ENCODE measurements at regions not wholly inside any gene's neighbourhood (a gene's known extent, or its start where the extent isn't known, plus 50 kb on each side); places are given as distances from the start of the nearest gene placed in this dataset.
"Not testable (repeated sequence)": the region's sequence is repeated elsewhere in the genome, so short reads cannot be mapped to it uniquely, and the experiment has no call there.

GRCh38 chrX:131445955-131446354 is 97.9 kb upstream of the OR13H1 start:
- ATAC-seq (ENCODE audit: insufficient read depth, low FRiP score) (no peak), DNase-seq (no peak)
- Histone ChIP-seq H3K4me1 (ENCODE audit: control insufficient read depth in 5 of 5, insufficient read depth in 5 of 5, low read length in 5 of 5) (no peaks in the 10 kb centered on the region), H3K9ac (ENCODE audit: insufficient read depth in 1 of 2, low read length in 2 of 2) (no peak overlapping the region), H3K36me3 (ENCODE audit: control insufficient read depth in 4 of 4, insufficient read depth in 4 of 4, low read length in 4 of 4) (no peaks in the 10 kb centered on the region), H3K4me3 (no peak overlapping the region), H3K27me3 (ENCODE audit: control insufficient read depth in 3 of 3, insufficient read depth in 3 of 3, low read length in 2 of 3) (peaks cover 0 to 12% (median 0%) of the 10 kb centered on the region in 3 donors), H3K27ac (ENCODE audit: low read depth in 1 of 2, low read length in 1 of 2) (no peak overlapping the region), H3K9me3 (ENCODE audit: control insufficient read depth in 4 of 4, insufficient read depth in 3 of 4, low read length in 3 of 4) (no peaks in the 10 kb centered on the region)
- WGBS, 2 donors = 65 to 88% methylated on average over 2 of the region's 2 CpGs
- no peak for TF ChIP-seq CTCF (IDR thresholded peaks at IDR 0.05; ENCODE audit: control extremely low read depth, extremely low read depth)

DNA sequence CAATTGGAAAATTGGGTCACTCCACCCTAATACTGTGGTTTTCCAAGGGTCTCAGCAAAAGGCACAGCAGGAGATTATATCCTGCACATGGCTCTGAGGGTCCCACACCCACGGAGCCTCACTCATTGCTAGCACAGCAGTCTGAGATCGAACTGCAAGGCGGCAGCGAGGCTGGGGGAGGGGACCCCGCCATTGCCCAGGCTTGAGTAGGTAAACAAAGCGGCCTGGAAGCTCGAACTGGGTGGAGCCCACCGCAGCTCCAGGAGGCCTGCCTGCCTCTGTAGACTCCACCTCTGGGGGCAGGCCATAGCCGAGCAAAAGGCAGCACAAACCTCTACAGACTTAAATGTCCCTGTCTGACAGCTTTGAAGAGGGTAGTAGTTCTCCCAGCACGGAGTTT is 82.0 kb upstream of the OR13H1 start:
- not testable (repeated sequence) for H3K9me3 ChIP-seq (ENCODE audit: control insufficient read depth in 4 of 4, insufficient read depth in 3 of 4, low read length in 3 of 4); H3K4me1 ChIP-seq (ENCODE audit: control insufficient read depth in 5 of 5, insufficient read depth in 5 of 5, low read length in 5 of 5); H3K27me3 ChIP-seq (ENCODE audit: control insufficient read depth in 3 of 3, insufficient read depth in 3 of 3, low read length in 2 of 3); H3K9ac ChIP-seq (ENCODE audit: insufficient read depth in 1 of 2, low read length in 2 of 2); H3K27ac ChIP-seq (ENCODE audit: low read depth in 1 of 2, low read length in 1 of 2); H3K36me3 ChIP-seq (ENCODE audit: control insufficient read depth in 4 of 4, insufficient read depth in 4 of 4, low read length in 4 of 4); ATAC-seq (ENCODE audit: insufficient read depth, low FRiP score); DNase-seq; H3K4me3 ChIP-seq
- 83 to 94% methylated on average over 8 to 10 of the region's 10 CpGs for WGBS, 2 donors

DNA sequence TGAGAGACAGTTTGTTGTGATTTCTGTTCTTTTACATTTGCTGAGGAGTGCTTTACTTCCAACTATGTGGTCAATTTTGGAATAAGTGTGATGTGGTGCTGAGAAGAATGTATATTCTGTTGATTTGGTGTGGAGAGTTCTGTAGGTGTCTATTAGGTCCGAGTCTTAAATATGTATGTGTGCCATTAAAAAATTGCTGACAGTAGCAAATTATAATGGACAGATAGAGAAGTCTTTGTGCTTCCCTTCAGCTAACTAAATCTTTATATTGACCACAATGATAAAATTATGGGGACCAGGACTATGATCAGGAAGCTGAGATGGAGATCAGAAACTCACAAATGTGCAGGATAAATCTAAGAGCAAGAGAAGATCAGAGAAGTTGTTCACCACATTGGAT is 70.1 kb upstream of the OR13H1 start:
- not testable (repeated sequence) for H3K4me1 ChIP-seq (ENCODE audit: control insufficient read depth in 5 of 5, insufficient read depth in 5 of 5, low read length in 5 of 5); H3K36me3 ChIP-seq (ENCODE audit: control insufficient read depth in 4 of 4, insufficient read depth in 4 of 4, low read length in 4 of 4); H3K4me3 ChIP-seq; H3K9ac ChIP-seq (ENCODE audit: insufficient read depth in 1 of 2, low read length in 2 of 2); DNase-seq; H3K27ac ChIP-seq (ENCODE audit: low read depth in 1 of 2, low read length in 1 of 2); H3K9me3 ChIP-seq (ENCODE audit: control insufficient read depth in 4 of 4, insufficient read depth in 3 of 4, low read length in 3 of 4); ATAC-seq (ENCODE audit: insufficient read depth, low FRiP score)
- WGBS, 2 donors = 62 to 94% methylated on average over 1 of the region's 1 CpG
- peaks cover 0 to 11% (median 6%) of the 10 kb centered on the region in 3 donors for H3K27me3 ChIP-seq (ENCODE audit: control insufficient read depth in 3 of 3, insufficient read depth in 3 of 3, low read length in 2 of 3)

DNA sequence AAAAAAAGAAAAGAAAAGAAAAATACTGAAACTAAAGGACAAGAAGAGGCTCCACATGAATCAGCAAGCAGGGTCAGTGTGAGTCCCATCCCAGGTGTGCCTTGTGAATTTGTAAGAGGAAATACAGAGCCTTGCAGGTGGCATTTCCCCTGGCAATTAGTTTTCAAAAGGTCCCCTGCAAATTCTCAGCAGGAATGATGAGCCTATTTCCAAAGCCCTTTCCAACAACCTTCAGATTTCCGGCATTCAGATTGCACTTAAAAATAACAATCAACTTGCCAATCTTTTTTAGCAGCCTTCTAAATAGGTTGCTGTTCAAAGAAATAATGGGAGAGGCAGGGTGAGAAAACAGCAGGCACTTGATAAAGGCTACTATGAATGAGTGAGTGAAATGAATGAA is 66.4 kb upstream of the OR13H1 start:
- DNase-seq (no peak), ATAC-seq (ENCODE audit: insufficient read depth, low FRiP score) (no peak)
- no peak overlapping the region for H3K4me3 ChIP-seq
- WGBS, 2 donors = 33 to 41% methylated on average over 1 of the region's 1 CpG
- H3K9ac ChIP-seq (ENCODE audit: insufficient read depth in 1 of 2, low read length in 2 of 2) = no peak overlapping the region
- peaks cover 0 to 9% (median 1%) of the 10 kb centered on the region in 4 donors for H3K9me3 ChIP-seq (ENCODE audit: control insufficient read depth in 4 of 4, insufficient read depth in 3 of 4, low read length in 3 of 4)
- no peaks in the 10 kb centered on the region for H3K4me1 ChIP-seq (ENCODE audit: control insufficient read depth in 5 of 5, insufficient read depth in 5 of 5, low read length in 5 of 5)
- no peak overlapping the region for H3K27ac ChIP-seq (ENCODE audit: low read depth in 1 of 2, low read length in 1 of 2)
- peaks cover 0 to 13% (median 6%) of the 10 kb centered on the region in 3 donors for H3K27me3 ChIP-seq (ENCODE audit: control insufficient read depth in 3 of 3, insufficient read depth in 3 of 3, low read length in 2 of 3)
- no peaks in the 10 kb centered on the region for H3K36me3 ChIP-seq (ENCODE audit: control insufficient read depth in 4 of 4, insufficient read depth in 4 of 4, low read length in 4 of 4)
- no peak for TF ChIP-seq CTCF (IDR thresholded peaks at IDR 0.05; ENCODE audit: control extremely low read depth, extremely low read depth)
